Chondrocyte (in vitro differentiated cells): ENCODE measurements at regions not wholly inside any gene's neighbourhood (a gene's known extent, or its start where the extent isn't known, plus 50 kb on each side); places are given as distances from the start of the nearest gene placed in this dataset.
A peak's percentile ranks its signal among the peaks of the same experiment; 100 is the strongest.

ENCODE experiments used
- DNase-seq: peaks from one replicate; pipeline ENCODE4 v3.0.0; 2021; ENCODE audit warnings: mixed read lengths, low spot score
- H3K27ac Mint-ChIP-seq: one replicate; pipeline ENCODE4 v1.8.0; 2021; ENCODE audit warnings: mild to moderate bottlenecking, moderate library complexity, mixed read lengths; ENCODE audit not compliant: unreplicated experiment
- H3K27me3 Mint-ChIP-seq: 2 replicates; pipeline ENCODE4 v1.8.0; 2021; ENCODE audit warnings: low read depth, mixed read lengths
- H3K36me3 Mint-ChIP-seq: 2 replicates; pipeline ENCODE4 v1.8.0; 2021; ENCODE audit warnings: low read depth, mixed read lengths
- H3K4me1 Mint-ChIP-seq: 2 replicates; pipeline ENCODE4 v1.8.0; 2021; ENCODE audit warnings: low read depth, mild to moderate bottlenecking, mixed read lengths
- H3K4me3 Mint-ChIP-seq: one replicate; pipeline ENCODE4 v1.8.0; 2021; ENCODE audit warnings: mild to moderate bottlenecking, moderate library complexity, mixed read lengths; ENCODE audit not compliant: unreplicated experiment
- H3K9me3 Mint-ChIP-seq: 2 replicates; pipeline ENCODE4 v1.8.0; 2021; ENCODE audit warnings: low read depth, mixed read lengths
- TF ChIP-seq, protein P1 (sequence below): fragments of 200-600 bp; sonication (generic); IDR thresholded peaks from 2 replicates; pipeline ENCODE4 v1.5.0; 2021; ENCODE audit warnings: antibody characterized with exemption, mild to moderate bottlenecking, moderate library complexity

DNA sequence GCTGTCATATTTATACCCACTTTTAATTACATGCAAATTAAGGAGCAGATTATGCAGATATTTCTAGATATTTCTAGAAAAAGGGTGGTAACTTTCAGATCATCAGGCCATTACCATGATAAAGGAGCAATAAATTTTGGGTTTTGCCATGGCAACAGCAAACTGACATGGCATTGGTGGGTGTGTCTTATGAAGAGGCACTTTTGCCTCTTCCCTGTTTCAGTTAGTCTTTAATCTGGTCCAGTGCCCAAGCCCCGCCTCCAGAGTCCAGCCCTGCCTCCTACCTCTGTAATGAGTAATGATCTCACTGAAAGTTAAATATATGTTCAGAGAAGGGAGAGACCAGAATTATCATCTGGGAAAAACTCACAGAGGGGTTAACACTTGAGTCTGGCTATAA lies 124.8 kb downstream of the SCG2 start:
- no peak overlapping the region for H3K27ac Mint-ChIP-seq
- H3K9me3 Mint-ChIP-seq, result peaks cover 2% of the 10 kb centered on the region
- H3K4me1 Mint-ChIP-seq, result peaks cover 21% of the 10 kb centered on the region
- no peaks in the 10 kb centered on the region for H3K36me3 Mint-ChIP-seq
- H3K4me3 Mint-ChIP-seq, result no peak overlapping the region
- no peak for DNase-seq
- no peaks in the 10 kb centered on the region for H3K27me3 Mint-ChIP-seq
- TF ChIP-seq, protein P1, sequence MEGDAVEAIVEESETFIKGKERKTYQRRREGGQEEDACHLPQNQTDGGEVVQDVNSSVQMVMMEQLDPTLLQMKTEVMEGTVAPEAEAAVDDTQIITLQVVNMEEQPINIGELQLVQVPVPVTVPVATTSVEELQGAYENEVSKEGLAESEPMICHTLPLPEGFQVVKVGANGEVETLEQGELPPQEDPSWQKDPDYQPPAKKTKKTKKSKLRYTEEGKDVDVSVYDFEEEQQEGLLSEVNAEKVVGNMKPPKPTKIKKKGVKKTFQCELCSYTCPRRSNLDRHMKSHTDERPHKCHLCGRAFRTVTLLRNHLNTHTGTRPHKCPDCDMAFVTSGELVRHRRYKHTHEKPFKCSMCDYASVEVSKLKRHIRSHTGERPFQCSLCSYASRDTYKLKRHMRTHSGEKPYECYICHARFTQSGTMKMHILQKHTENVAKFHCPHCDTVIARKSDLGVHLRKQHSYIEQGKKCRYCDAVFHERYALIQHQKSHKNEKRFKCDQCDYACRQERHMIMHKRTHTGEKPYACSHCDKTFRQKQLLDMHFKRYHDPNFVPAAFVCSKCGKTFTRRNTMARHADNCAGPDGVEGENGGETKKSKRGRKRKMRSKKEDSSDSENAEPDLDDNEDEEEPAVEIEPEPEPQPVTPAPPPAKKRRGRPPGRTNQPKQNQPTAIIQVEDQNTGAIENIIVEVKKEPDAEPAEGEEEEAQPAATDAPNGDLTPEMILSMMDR, result no peak

- no peak overlapping the region for H3K27ac Mint-ChIP-seq
- peaks cover 2% of the 10 kb centered on the region for H3K36me3 Mint-ChIP-seq
- H3K27me3 Mint-ChIP-seq, result no peaks in the 10 kb centered on the region
- no peak for DNase-seq
- TF ChIP-seq, protein P1, result no peak
- H3K4me1 Mint-ChIP-seq, result peaks cover 4% of the 10 kb centered on the region
- H3K9me3 Mint-ChIP-seq, result no peaks in the 10 kb centered on the region
- H3K4me3 Mint-ChIP-seq, result no peak overlapping the region
These were observed 120.7 kb downstream of the SCG2 start for GRCh38 chr2:223481486-223481885.

DNA sequence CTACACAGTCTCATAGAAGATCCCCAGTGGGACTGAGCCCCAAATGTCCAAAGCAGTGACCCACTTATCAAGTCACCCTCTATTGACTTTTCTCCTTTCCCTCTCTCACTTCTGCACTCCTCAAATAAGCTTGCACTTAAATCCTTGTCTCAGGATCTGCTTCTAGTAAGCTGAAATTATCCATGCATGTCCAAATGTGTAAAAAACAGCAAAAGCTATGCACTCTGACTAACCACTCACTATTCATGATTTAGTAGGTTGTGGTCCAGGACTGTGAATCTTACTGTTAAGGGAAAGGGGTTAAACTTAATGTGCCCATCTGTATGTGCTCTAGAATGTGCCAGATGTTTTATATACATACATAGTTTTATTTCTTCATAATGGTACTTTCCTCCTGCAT lies 115.4 kb downstream of the SCG2 start:
- H3K27ac Mint-ChIP-seq, result no peak overlapping the region
- peaks cover 15% of the 10 kb centered on the region for H3K9me3 Mint-ChIP-seq
- H3K36me3 Mint-ChIP-seq, result peaks cover 7% of the 10 kb centered on the region
- no peaks in the 10 kb centered on the region for H3K27me3 Mint-ChIP-seq
- H3K4me3 Mint-ChIP-seq, result no peak overlapping the region
- TF ChIP-seq, protein P1, result no peak
- H3K4me1 Mint-ChIP-seq, result peaks cover 5% of the 10 kb centered on the region
- DNase-seq, result no peak

DNA sequence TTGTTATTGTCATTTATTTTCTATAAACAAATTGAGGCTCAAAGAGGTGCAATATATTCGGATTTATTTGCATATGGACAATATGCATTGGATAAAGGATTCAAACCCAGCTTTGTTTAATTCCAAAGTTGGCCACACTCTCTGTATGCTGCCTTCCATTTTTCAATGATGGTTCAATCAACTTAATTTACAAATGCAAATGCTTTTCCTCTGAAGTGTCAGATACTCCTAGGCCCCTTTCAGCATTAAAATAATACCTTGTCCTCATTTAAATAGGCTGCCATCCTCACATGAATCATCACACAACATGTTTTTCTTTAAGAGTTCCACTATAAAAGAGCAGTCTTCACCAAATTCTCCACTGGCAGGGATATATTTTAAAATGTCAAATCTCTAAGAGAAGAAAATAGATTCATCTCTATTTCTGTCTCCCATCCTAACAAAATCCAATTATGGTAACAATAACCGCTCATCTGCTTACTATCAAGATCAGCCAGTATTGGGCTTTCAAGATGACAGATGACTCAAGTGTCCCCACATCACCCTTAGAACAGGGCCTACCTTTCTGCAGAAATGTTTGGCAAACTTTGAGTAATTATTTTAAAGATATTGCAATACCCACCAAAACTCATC lies 114.8 kb downstream of the SCG2 start:
- TF ChIP-seq, protein P1, result no peak
- Mint-ChIP-seq H3K9me3 (peaks cover 15% of the 10 kb centered on the region), H3K36me3 (peaks cover 7% of the 10 kb centered on the region), H3K4me3 (no peak overlapping the region), H3K4me1 (peaks cover 5% of the 10 kb centered on the region), H3K27ac (no peak overlapping the region), H3K27me3 (no peaks in the 10 kb centered on the region)
- no peak for DNase-seq

GRCh38 chr2:223488814-223489213 lies 113.3 kb downstream of the SCG2 start:
- no peak for DNase-seq
- H3K36me3 Mint-ChIP-seq, result peaks cover 7% of the 10 kb centered on the region
- peaks cover 15% of the 10 kb centered on the region for H3K9me3 Mint-ChIP-seq
- TF ChIP-seq, protein P1, result no peak
- H3K4me1 Mint-ChIP-seq, result peaks cover 5% of the 10 kb centered on the region
- H3K4me3 Mint-ChIP-seq, result no peak overlapping the region
- no peaks in the 10 kb centered on the region for H3K27me3 Mint-ChIP-seq
- H3K27ac Mint-ChIP-seq, result peak overlapping the region; percentile 0
